Inferior parietal cortex (tissue), 1 donor: ENCODE measurements at regions not wholly inside any gene's neighbourhood (a gene's known extent, or its start where the extent isn't known, plus 50 kb on each side); places are given as distances from the start of the nearest gene placed in this dataset.
A peak's percentile ranks its signal among the peaks of the same experiment; 100 is the strongest.

Experiments used
- DNase-seq: peaks from one replicate; pipeline ENCODE4 v3.0.0-alpha.2; 2016; ENCODE audit errors: extremely low spot score

- no peak for DNase-seq
Observed at GRCh38 chr17:79521225-79521624, 89.6 kb downstream of the RBFOX3 start.

GRCh38 chr17:79520167-79521165, 90.4 kb downstream of the RBFOX3 start:
- no peak for DNase-seq

- no peak for DNase-seq
Observed at GRCh38 chr17:79519601-79520000, 91.2 kb downstream of the RBFOX3 start.

GRCh38 chr17:79518585-79519523, 92.0 kb downstream of the RBFOX3 start:
- no peak for DNase-seq

- no peak for DNase-seq
Observed at GRCh38 chr17:79517827-79518584, 92.8 kb downstream of the RBFOX3 start.

GRCh38 chr17:79515646-79516571, 94.9 kb downstream of the RBFOX3 start:
- DNase-seq, result no peak

- DNase-seq, result no peak
Observed at GRCh38 chr17:79515110-79515509, 95.7 kb downstream of the RBFOX3 start.

- DNase-seq, result no peak
Observed at GRCh38 chr17:79513820-79514535, 96.9 kb downstream of the RBFOX3 start.

- DNase-seq, result no peak
Observed at GRCh38 chr17:79513206-79513605, 97.6 kb downstream of the RBFOX3 start.

- no peak for DNase-seq
Observed at GRCh38 chr17:79511471-79511870, 99.4 kb downstream of the RBFOX3 start.

- no peak for DNase-seq
Observed at GRCh38 chr17:79510071-79510470, 100.8 kb downstream of the RBFOX3 start.

- DNase-seq, result no peak
Observed at GRCh38 chr17:79509490-79509889, 101.4 kb downstream of the RBFOX3 start.

- no peak for DNase-seq
Observed at GRCh38 chr17:79509008-79509407, 101.8 kb downstream of the RBFOX3 start.

GRCh38 chr17:79508291-79508716, 102.5 kb downstream of the RBFOX3 start:
- DNase-seq, result no peak

GRCh38 chr17:79506955-79507354, 103.9 kb downstream of the RBFOX3 start:
- DNase-seq, result no peak

- DNase-seq, result no peak
Observed at GRCh38 chr17:79506150-79506870, 104.5 kb downstream of the RBFOX3 start.

- no peak for DNase-seq
Observed at GRCh38 chr17:79505199-79505598, 105.7 kb downstream of the RBFOX3 start.

- DNase-seq, result peak; percentile 45
Observed at GRCh38 chr17:79504181-79504605, 106.7 kb downstream of the RBFOX3 start.
